ENCODE measurements at regions not wholly inside any gene's neighbourhood (a gene's known extent, or its start where the extent isn't known, plus 50 kb on each side); places are given as distances from the start of the nearest gene placed in this dataset.

DNA sequence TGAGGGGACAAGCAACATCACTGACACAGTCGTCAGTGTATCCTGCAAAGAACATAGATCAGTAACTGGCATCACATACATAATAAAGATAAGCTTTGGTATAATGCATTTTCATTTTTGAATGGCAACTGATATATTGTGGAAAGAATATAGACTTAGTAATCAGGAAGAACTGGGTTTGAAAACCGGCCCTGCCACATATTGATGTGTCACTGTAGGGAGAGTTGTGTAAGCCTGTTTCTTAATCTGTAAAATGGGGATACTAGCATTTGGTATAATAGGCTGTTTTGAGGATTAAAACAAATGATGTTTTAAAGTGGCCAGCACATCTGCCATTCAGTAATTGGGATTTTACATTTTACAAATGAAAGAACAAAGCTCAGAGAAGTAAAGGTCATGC is 277.8 kb upstream of the CNTNAP5 start:
- TF ChIP-seq, protein P1, sequence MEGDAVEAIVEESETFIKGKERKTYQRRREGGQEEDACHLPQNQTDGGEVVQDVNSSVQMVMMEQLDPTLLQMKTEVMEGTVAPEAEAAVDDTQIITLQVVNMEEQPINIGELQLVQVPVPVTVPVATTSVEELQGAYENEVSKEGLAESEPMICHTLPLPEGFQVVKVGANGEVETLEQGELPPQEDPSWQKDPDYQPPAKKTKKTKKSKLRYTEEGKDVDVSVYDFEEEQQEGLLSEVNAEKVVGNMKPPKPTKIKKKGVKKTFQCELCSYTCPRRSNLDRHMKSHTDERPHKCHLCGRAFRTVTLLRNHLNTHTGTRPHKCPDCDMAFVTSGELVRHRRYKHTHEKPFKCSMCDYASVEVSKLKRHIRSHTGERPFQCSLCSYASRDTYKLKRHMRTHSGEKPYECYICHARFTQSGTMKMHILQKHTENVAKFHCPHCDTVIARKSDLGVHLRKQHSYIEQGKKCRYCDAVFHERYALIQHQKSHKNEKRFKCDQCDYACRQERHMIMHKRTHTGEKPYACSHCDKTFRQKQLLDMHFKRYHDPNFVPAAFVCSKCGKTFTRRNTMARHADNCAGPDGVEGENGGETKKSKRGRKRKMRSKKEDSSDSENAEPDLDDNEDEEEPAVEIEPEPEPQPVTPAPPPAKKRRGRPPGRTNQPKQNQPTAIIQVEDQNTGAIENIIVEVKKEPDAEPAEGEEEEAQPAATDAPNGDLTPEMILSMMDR (conservative IDR thresholded peaks at IDR 0.05; ENCODE audit: low read depth, low read length): no peak
- no peak overlapping the region for H3K4me3 ChIP-seq (ENCODE audit: low read length)
- DNase-seq (ENCODE audit: low read depth): no peak

DNA sequence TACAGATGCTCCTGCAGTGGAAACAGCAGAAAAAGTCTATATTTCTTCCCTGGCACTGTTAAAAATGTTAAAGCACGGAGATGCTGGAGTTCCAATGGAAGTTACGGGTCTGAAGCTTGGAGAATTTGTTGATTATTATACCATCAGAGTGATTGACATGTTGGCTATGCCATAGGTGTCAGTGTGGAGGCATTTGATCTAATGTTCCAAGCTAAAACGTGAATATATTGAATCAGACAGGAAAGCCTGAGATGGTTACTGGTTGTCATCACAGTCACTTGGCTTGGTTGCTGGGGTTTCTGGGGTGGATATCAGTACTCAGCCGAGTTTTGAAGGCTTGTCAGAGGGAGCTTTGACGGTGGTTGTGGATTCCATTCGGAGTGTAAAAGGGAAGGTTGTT is 262.9 kb upstream of the CNTNAP5 start:
- no peak overlapping the region for H3K4me3 ChIP-seq (ENCODE audit: low read length)
- TF ChIP-seq, protein P1 (conservative IDR thresholded peaks at IDR 0.05; ENCODE audit: low read depth, low read length): no peak
- DNase-seq (ENCODE audit: low read depth): no peak

DNA sequence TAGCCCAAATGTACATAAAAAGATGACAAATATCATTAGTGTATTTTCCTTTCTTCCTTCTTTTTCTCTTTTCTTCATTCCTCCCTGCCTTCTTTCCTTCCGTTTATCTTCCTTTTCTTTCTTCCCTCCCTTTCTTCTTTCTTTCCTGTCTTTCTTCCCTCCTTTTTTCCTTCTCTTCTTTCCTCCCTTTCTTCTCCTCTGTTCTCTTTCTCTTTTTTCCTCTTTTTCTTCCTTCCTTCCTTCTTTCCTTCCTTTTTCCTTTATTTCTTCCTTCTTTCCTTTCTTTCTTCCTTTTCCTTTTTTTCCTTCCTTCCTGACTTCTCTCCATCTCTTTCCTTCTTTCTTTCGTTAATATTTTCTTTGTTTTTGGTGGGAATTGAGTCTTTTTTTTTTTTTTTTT is 256.9 kb upstream of the CNTNAP5 start:
- TF ChIP-seq, protein P1 (conservative IDR thresholded peaks at IDR 0.05; ENCODE audit: low read depth, low read length): no peak
- no peak overlapping the region for H3K4me3 ChIP-seq (ENCODE audit: low read length)
- DNase-seq (ENCODE audit: low read depth): no peak

DNA sequence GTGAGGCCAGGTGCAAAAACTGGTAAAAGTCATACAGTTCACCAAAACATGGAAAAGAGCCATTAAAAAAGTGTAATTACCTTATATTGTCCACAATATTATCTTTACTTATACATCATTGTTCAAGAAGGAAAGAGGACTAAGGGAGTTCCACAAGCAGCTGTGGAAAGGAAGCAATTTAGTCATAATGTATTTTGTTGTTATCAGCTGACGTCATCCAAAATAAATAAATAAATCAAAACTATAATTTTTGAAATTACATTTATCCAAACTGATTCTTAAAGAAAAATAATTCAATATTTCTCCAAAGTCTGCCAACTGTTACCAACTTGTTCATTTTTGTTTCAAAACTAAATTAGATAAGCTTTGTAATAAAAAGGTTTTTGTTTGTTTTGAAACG is 256.1 kb upstream of the CNTNAP5 start:
- H3K4me3 ChIP-seq (ENCODE audit: low read length): no peak overlapping the region
- TF ChIP-seq, protein P1 (conservative IDR thresholded peaks at IDR 0.05; ENCODE audit: low read depth, low read length): no peak
- DNase-seq (ENCODE audit: low read depth): no peak

DNA sequence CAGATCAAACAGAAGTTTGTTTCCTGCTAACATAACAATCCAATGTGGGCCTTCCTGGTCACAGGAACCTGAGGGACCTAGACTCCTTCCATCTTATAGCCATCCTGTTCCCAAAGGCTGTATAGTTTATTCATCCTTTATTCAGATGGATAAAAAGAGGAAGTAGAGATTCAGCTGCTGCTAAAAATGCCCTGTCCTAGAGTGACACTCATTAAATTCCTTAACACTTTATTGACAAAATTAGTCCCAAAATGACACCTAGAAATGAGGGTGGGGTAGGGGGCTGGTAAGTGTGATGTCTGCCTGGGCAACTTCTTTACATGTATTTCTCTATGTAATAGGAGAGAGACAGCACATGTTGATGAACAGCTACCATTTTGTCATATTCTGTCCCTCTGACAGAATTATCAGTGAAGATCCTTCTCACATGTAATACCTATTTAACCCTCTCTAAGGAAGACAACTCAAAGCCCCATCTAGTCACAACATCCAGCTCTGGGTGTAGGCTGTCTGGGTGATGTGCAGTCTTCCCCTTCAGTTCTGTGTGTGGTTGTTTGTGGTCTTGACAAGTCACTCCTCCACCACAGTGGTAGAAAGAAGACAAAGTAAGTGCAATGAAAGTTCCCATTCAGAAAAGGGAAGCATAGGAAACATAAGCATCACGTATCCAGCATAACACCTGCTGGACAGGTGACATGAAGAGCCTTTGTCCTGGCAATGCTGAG is 253.9 kb upstream of the CNTNAP5 start:
- H3K4me3 ChIP-seq (ENCODE audit: low read length): no peak overlapping the region
- TF ChIP-seq, protein P1 (conservative IDR thresholded peaks at IDR 0.05; ENCODE audit: low read depth, low read length): no peak
- DNase-seq (ENCODE audit: low read depth): no peak

DNA sequence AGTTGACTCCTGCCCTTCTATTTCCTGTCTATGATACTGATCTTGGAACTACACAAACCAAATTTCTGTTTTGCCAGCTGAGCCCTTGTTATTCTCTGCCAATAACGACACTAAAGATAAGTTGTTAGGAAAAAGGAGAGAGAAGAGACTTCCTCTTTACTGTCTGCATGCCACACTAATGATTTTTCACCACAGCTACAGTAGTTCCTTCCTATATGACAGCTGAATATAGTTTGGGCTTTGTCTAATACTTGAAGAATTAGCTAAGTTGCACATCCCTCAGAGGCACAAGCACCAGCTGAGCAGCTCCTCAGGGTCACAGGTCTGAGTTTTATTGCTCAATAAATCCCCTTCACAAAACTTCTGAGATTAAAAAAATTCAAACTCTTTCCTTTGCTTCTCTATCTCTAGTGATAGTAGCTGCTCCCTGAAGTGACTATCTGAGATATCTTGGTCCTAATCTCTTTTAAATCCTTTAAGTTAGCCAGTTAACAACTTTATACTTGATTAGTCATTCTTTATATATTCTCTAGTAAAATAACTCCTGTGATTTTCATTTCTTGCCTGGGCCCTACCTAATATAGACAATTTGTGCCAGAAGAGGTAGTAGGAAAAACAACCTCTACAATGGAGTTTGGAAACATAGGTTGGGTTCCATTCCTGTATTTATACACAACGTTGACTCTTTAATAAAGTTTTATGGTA is 253.0 kb upstream of the CNTNAP5 start:
- H3K4me3 ChIP-seq (ENCODE audit: low read length): no peak overlapping the region
- no peak for DNase-seq (ENCODE audit: low read depth)
- TF ChIP-seq, protein P1 (conservative IDR thresholded peaks at IDR 0.05; ENCODE audit: low read depth, low read length): no peak

DNA sequence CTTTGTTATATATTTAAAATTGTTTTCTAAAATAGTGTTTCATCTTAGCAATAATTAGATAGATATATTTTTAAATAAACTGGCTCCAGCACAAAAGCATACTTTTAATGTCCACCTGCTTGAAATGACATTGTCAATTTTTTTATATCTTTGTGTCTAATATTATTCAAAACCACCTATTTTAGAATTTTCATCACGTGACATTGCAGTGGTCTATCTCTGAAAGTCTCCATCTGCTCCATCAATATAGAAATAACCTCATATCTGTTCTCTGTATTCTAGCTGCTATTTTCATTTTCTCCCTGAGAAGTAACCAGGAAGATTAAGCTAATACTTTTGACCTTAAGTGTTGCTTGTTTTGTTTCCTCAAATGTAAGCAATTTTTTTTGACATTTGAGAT is 248.0 kb upstream of the CNTNAP5 start:
- TF ChIP-seq, protein P1 (conservative IDR thresholded peaks at IDR 0.05; ENCODE audit: low read depth, low read length): no peak
- DNase-seq (ENCODE audit: low read depth): no peak
- H3K4me3 ChIP-seq (ENCODE audit: low read length): no peak overlapping the region
